Astrocyte (in vitro differentiated cells and primary cell): ENCODE measurements at regions not wholly inside any gene's neighbourhood (a gene's known extent, or its start where the extent isn't known, plus 50 kb on each side); places are given as distances from the start of the nearest gene placed in this dataset.

Source experiments
- DNase-seq: peaks from one replicate; pipeline ENCODE4 v3.0.0-alpha.2; 2010; ENCODE audit warnings: low read depth
- FAIRE-seq: peaks from 2 replicates; lab custom pipeline; 2011; peaks lifted over from hg19 to GRCh38; lab: Jason Lieb, UNC
- H2AFZ ChIP-seq: 2 replicates; pipeline ENCODE4 v1.6.0; 2012; ENCODE audit warnings: low read depth, low read length, inconsistent platforms
- H3K27ac ChIP-seq: 2 replicates; pipeline ENCODE4 v1.5.1; 2011; ENCODE audit warnings: low read depth, low read length, inconsistent platforms
- H3K27me3 ChIP-seq: 2 replicates; pipeline ENCODE4 v1.6.0; 2011; ENCODE audit warnings: low read length, inconsistent platforms; ENCODE audit not compliant: insufficient read depth
- H3K36me3 ChIP-seq: 2 replicates; pipeline ENCODE4 v1.5.1; 2011; ENCODE audit warnings: low read length, inconsistent platforms; ENCODE audit not compliant: insufficient read depth
- H3K4me1 ChIP-seq: 2 replicates; pipeline ENCODE4 v1.5.1; 2011; ENCODE audit warnings: low read length, inconsistent platforms; ENCODE audit not compliant: insufficient read depth
- H3K4me2 ChIP-seq: 2 replicates; pipeline ENCODE4 v1.6.0; 2012; ENCODE audit warnings: low read length, inconsistent platforms
- H3K4me3 ChIP-seq: 2 replicates; pipeline ENCODE4 v1.5.1; 2011; ENCODE audit warnings: low read depth, mild to moderate bottlenecking, low read length, inconsistent platforms; ENCODE audit not compliant: insufficient read depth
- H3K79me2 ChIP-seq: 2 replicates; pipeline ENCODE4 v1.6.0; 2012; ENCODE audit warnings: mild to moderate bottlenecking, low read length, inconsistent platforms; ENCODE audit not compliant: insufficient read depth
- H3K9ac ChIP-seq: 2 replicates; pipeline ENCODE4 v1.6.0; 2012; ENCODE audit warnings: mild to moderate bottlenecking, low read length, inconsistent platforms
- H3K9me3 ChIP-seq: 2 replicates; pipeline ENCODE4 v1.5.1; 2012; ENCODE audit warnings: low read depth, mild to moderate bottlenecking, low read length, inconsistent platforms; ENCODE audit not compliant: insufficient read depth
- H4K20me1 ChIP-seq: 2 replicates; pipeline ENCODE4 v1.6.0; 2012; ENCODE audit warnings: low read length, inconsistent platforms; ENCODE audit not compliant: insufficient read depth
- H3K27ac Mint-ChIP-seq: one replicate; pipeline ENCODE4 v1.8.0; 2021; ENCODE audit warnings: mild to moderate bottlenecking, mixed read lengths; ENCODE audit not compliant: unreplicated experiment
- H3K27me3 Mint-ChIP-seq: one replicate; pipeline ENCODE4 v1.8.0; 2021; ENCODE audit warnings: low read depth, mixed read lengths; ENCODE audit not compliant: unreplicated experiment
- H3K36me3 Mint-ChIP-seq: one replicate; pipeline ENCODE4 v1.8.0; 2021; ENCODE audit warnings: low read depth, mixed read lengths; ENCODE audit not compliant: unreplicated experiment
- H3K4me1 Mint-ChIP-seq: one replicate; pipeline ENCODE4 v1.8.0; 2021; ENCODE audit warnings: low read depth, mixed read lengths; ENCODE audit not compliant: unreplicated experiment
- H3K4me3 Mint-ChIP-seq: one replicate; pipeline ENCODE4 v1.8.0; 2021; ENCODE audit warnings: mild to moderate bottlenecking, moderate library complexity, mixed read lengths; ENCODE audit not compliant: unreplicated experiment
- H3K9me3 Mint-ChIP-seq: one replicate; pipeline ENCODE4 v1.8.0; 2021; ENCODE audit warnings: mild to moderate bottlenecking, mixed read lengths; ENCODE audit not compliant: unreplicated experiment
- CTCF ChIP-seq: IDR thresholded peaks from 2 replicates; pipeline ENCODE4 v1.5.1; 2011; ENCODE audit warnings: low read depth, mild to moderate bottlenecking, inconsistent platforms, low read length, moderate library complexity; ENCODE audit not compliant: insufficient read depth
- EZH2 ChIP-seq: IDR thresholded peaks from 2 replicates; pipeline ENCODE4 v1.6.1; 2012; ENCODE audit warnings: mild to moderate bottlenecking, low read length, inconsistent platforms; ENCODE audit not compliant: insufficient read depth

GRCh38 chr10:78277314-78278057 is 243.8 kb downstream of the RPS24 start:
- no peak overlapping the region for H3K27ac ChIP-seq
- H3K36me3 Mint-ChIP-seq: peaks cover 3% of the 10 kb centered on the region
- no peak overlapping the region for H3K4me3 ChIP-seq
- H3K9ac ChIP-seq: no peak overlapping the region
- DNase-seq (no peak), FAIRE-seq (no peak)
- H3K4me2 ChIP-seq: no peak overlapping the region
- H3K79me2 ChIP-seq: no peaks in the 10 kb centered on the region
- peaks cover 51% of the 10 kb centered on the region for H3K27me3 Mint-ChIP-seq
- no peaks in the 10 kb centered on the region for H4K20me1 ChIP-seq
- H3K4me3 Mint-ChIP-seq: no peak overlapping the region
- no peaks in the 10 kb centered on the region for H3K36me3 ChIP-seq
- peak overlapping the region; percentile 52 for H2AFZ ChIP-seq
- peaks cover 2% of the 10 kb centered on the region for H3K4me1 Mint-ChIP-seq
- H3K4me1 ChIP-seq: peaks cover 3% of the 10 kb centered on the region
- H3K27me3 ChIP-seq: peaks cover 10% of the 10 kb centered on the region
- H3K9me3 ChIP-seq: peaks cover 1% of the 10 kb centered on the region
- peaks cover 17% of the 10 kb centered on the region for H3K9me3 Mint-ChIP-seq
- no peak for TF ChIP-seq CTCF
- H3K27ac Mint-ChIP-seq: no peak overlapping the region

GRCh38 chr10:78278058-78278404 is 244.4 kb downstream of the RPS24 start:
- Mint-ChIP-seq H3K36me3 (no peaks in the 10 kb centered on the region), H3K27me3 (peaks cover 56% of the 10 kb centered on the region), H3K27ac (no peak overlapping the region), H3K9me3 (peaks cover 12% of the 10 kb centered on the region), H3K4me3 (no peak overlapping the region), H3K4me1 (peaks cover 2% of the 10 kb centered on the region)
- H3K27ac ChIP-seq: no peak overlapping the region
- FAIRE-seq (peak; percentile 60), DNase-seq (peak; percentile 65)
- no peaks in the 10 kb centered on the region for H3K36me3 ChIP-seq
- H3K9me3 ChIP-seq: no peaks in the 10 kb centered on the region
- H4K20me1 ChIP-seq: no peaks in the 10 kb centered on the region
- no peak overlapping the region for H3K9ac ChIP-seq
- no peaks in the 10 kb centered on the region for H3K79me2 ChIP-seq
- peaks cover 3% of the 10 kb centered on the region for H3K4me1 ChIP-seq
- H3K4me2 ChIP-seq: no peak overlapping the region
- H2AFZ ChIP-seq: peak overlapping the region; percentile 52
- TF ChIP-seq CTCF (no peak), EZH2 (no peak)
- no peak overlapping the region for H3K4me3 ChIP-seq
- peaks cover 15% of the 10 kb centered on the region for H3K27me3 ChIP-seq

DNA sequence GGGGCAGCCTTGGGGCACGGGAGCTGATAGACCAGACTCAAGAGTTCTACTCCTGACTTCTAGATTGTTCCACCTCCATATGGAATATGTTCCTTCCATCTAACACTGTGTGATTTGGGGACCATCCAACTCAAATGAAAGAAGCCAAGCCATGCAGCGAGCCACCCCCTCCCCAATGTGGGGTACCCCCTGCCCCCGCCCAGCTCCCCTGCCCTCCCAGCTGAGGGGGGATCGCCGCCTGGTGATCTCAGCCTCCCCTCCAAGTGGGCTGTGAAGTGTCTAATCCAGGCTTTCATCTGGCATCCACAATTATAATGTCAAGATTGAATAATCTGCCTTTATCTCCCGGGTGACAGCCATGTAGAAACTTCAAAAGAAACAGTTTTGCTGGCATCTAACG is 246.1 kb downstream of the RPS24 start:
- no peak overlapping the region for H3K27ac ChIP-seq
- H3K27me3 ChIP-seq: peaks cover 12% of the 10 kb centered on the region
- H2AFZ ChIP-seq: no peak overlapping the region
- Mint-ChIP-seq H3K36me3 (no peaks in the 10 kb centered on the region), H3K4me3 (no peak overlapping the region), H3K27ac (no peak overlapping the region), H3K9me3 (peaks cover 10% of the 10 kb centered on the region), H3K27me3 (peaks cover 51% of the 10 kb centered on the region), H3K4me1 (peaks cover 2% of the 10 kb centered on the region)
- FAIRE-seq: no peak
- H3K9me3 ChIP-seq: no peaks in the 10 kb centered on the region
- no peaks in the 10 kb centered on the region for H3K36me3 ChIP-seq
- TF ChIP-seq EZH2 (no peak), CTCF (no peak)
- no peak overlapping the region for H3K4me2 ChIP-seq
- no peak overlapping the region for H3K4me3 ChIP-seq
- H3K9ac ChIP-seq: no peak overlapping the region
- no peaks in the 10 kb centered on the region for H4K20me1 ChIP-seq
- no peaks in the 10 kb centered on the region for H3K79me2 ChIP-seq
- peaks cover 3% of the 10 kb centered on the region for H3K4me1 ChIP-seq
- DNase-seq: no peak
